ENCODE measurements at regions not wholly inside any gene's neighbourhood (a gene's known extent, or its start where the extent isn't known, plus 50 kb on each side); places are given as distances from the start of the nearest gene placed in this dataset.

GRCh38 chr11:100434821-100435641, 252.1 kb upstream of the ARHGAP42 start:
- no peak for TF ChIP-seq CTCF (IDR thresholded peaks at IDR 0.05)
- TF ChIP-seq POLR2A (IDR thresholded peaks at IDR 0.05): no peak
